Left ventricle myocardium superior (tissue), 1 donor: ENCODE measurements at regions not wholly inside any gene's neighbourhood (a gene's known extent, or its start where the extent isn't known, plus 50 kb on each side); places are given as distances from the start of the nearest gene placed in this dataset.
"Not testable (repeated sequence)": the region's sequence is repeated elsewhere in the genome, so short reads cannot be mapped to it uniquely, and the experiment has no call there.

Source experiments
- ATAC-seq: fragments of 200-7000 bp; cut with Tn5 transposase; one replicate; pipeline ENCODE4 v1.9.1; 2020; ENCODE audit warnings: mild to moderate bottlenecking, moderate library complexity
- DNase-seq: peaks from one replicate; pipeline ENCODE4 v3.0.0-alpha.2; 2020
- intact Hi-C: fragments of 100-400 bp; cut with micrococcal nuclease; formaldehyde crosslinking; loops from one replicate; pipeline ENCODE4 v1.11.0; 2022
- donor health status: DM: no; HTN: yes; CAD: no; lungs with severe emphysema.

DNA sequence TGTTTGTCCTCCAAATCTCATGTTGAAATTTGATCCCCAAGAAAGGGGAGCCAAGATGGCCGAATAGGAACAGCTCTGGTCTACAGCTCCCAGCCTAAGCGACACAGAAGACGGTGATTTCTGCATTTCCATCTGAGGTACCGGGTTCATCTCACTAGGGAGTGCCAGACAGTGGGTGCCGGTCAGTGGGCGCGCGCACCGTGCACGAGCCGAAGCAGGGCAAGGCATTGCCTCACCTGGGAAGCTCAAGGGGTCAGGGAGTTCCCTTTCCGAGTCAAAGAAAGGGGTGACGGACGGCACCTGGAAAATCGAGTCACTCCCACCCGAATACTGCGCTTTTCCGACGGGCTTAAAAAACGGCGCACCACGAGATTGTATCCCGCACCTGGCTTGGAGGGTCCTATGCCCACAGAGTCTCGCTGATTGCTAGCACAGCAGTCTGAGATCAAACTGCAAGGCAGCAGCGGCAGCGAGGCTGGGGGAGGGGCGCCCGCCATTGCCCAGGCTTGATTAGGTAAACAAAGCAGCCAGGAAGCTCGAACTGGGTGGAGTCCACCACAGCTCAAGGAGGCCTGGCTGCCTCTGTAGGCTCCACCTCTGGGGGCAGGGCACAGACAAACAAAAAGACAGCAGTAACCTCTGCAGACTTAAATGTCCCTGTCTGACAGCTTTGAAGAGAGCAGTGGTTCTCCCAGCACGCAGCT, 493.6 kb downstream of the KLF12 start:
- DNase-seq, ATAC-seq, intact Hi-C loops: not testable (repeated sequence)

DNA sequence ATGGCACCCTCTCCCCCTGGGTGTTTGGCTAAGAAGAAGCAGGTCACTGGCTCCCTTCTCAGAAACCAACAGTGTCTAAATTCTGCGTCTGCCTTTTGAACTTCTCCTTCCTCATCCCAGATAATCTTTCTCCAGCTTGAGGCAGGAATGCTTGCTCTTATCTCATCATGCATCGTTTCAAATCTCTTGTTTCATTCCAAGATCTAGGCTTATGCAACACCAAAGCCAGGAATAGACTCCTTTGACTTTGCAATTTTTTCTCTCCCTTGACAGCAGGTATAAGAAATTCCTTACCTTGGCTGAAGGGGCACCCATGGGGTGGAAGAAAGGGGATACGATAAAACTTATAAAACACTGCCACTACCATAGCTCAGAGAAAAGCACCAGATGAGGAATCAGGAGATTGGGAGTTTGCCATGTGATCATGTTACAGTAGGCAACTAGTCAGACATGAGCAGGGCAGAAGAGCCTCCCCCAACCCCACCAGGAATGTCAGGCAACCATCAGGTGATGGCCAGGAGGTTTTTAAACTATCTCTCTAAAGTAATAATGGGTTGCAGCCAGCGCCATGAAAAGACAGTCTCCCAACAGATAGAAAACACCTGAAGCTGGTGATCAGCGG, 498.9 kb downstream of the KLF12 start:
- intact Hi-C loops = no loop called here
- ATAC-seq (no peak), DNase-seq (no peak)

GRCh38 chr13:73633817-73634460, 500.3 kb downstream of the KLF12 start:
- intact Hi-C loops = no loop called here
- ATAC-seq (no peak), DNase-seq (no peak)

DNA sequence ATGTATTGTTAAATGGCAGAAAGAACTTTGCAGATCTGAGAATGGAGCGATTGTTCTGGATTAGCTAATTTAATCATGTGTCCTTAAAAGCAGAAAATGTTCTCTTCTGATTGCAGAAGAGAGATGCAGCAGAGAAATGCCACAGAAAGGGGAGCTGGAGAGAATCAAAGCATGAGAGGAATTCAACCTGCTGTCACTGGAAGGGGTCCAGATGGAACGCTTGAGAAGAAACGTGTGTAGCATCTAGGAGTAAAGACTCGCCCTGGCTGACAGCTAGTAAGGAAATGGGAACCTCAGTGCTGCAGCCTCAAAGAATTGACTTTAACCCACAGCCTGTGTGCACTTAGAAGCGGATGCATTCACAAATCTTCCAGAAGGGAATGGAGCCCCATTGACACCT, 502.8 kb downstream of the KLF12 start:
- no peak for DNase-seq
- intact Hi-C loops = no loop called here
- ATAC-seq = no peak

DNA sequence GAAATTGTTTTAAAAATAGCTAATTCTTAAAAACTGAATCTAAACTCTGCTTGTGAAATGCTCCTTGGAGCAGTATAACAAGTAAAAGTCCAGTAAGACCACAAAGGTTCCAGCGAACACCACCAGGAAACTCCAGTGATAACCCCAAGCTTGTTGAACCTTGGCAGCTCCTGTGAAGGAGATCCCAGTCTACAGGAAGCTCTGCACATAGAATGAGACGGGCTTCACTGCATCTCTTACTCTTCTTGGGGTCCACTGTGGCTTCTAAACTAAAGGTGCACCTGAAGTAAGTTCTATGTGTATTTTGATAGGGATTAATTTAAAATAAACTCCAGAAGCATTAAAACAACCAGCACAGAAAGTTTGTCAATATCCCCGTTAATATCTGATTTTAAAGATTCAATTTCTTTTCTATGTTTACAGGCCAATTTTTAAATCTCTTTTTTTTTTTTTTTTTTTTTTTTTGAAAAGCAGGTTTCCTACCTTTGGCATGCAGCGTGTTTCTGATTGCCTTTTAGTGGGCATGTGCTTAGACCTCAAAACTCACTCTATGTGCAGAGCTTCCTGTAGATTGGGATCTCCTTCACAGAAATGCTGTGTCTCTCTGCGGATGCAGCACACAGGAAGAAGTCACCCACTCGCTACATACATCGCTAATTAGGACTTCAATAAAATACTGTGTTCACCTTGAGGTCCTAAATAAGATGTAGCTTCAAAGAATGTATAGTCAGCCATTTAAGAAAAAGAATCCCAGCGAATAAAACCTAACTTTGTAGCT, 508.5 kb downstream of the KLF12 start:
- DNase-seq (no peak), ATAC-seq (no peak)
- intact Hi-C loops = no loop called here

- no peak for DNase-seq
- no peak for ATAC-seq
- intact Hi-C loops = no loop called here
Observed at GRCh38 chr13:73623281-73623680, 510.9 kb downstream of the KLF12 start.

- ATAC-seq = no peak
- intact Hi-C loops = no loop called here
- no peak for DNase-seq
Observed at GRCh38 chr13:73622381-73622780, 511.8 kb downstream of the KLF12 start.

- DNase-seq (no peak), ATAC-seq (no peak)
- intact Hi-C loops = no loop called here
Observed at GRCh38 chr13:73618275-73618865, 515.8 kb downstream of the KLF12 start.

GRCh38 chr13:73616861-73617260, 517.3 kb downstream of the KLF12 start:
- ATAC-seq (no peak), DNase-seq (no peak)
- intact Hi-C loops = no loop called here

- ATAC-seq (no peak), DNase-seq (no peak)
- intact Hi-C loops = no loop called here
Observed at GRCh38 chr13:73610799-73611592, 523.2 kb downstream of the KLF12 start.

- intact Hi-C loops = no loop called here
- ATAC-seq = no peak
Observed at GRCh38 chr13:73608711-73609485, 525.3 kb downstream of the KLF12 start.

GRCh38 chr13:73608157-73608516, 526.1 kb downstream of the KLF12 start:
- intact Hi-C loops = no loop called here
- no peak for DNase-seq
- no peak for ATAC-seq

More at GRCh38 chr13:73608711-73609485, 525.3 kb downstream of the KLF12 start:
- DNase-seq = no peak

DNA sequence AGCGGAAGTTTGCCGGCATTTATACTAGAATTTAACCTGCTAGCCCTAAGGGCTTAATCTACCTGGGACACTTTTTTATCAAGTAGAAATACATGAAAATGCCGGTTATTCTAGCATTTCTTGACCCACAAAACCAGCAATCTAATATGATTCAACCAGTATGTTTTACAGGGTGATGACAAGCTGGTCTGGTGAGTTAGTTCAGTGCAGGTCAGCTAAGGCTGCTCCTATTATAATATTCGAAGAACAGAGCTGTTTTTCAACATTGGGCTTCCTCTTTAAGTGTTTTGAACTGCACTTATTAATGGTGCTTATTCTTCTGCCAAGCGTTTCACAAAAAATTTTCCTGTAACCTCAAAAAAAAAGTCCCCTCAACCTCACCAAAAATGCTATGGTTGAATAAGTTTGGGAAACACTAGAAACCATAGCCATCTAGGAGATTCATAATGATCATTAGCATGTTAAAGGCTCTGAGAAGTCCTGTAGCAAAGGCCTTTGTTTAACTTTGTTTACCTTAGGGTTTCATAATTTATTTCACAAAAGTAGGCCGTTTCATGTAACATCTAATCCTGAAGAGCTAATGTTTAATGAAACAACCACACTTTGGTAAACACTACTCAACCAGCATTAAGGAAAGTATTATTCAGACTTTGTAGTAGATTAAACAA, 526.6 kb downstream of the KLF12 start:
- no peak for ATAC-seq
- intact Hi-C loops = no loop called here
- DNase-seq = no peak

DNA sequence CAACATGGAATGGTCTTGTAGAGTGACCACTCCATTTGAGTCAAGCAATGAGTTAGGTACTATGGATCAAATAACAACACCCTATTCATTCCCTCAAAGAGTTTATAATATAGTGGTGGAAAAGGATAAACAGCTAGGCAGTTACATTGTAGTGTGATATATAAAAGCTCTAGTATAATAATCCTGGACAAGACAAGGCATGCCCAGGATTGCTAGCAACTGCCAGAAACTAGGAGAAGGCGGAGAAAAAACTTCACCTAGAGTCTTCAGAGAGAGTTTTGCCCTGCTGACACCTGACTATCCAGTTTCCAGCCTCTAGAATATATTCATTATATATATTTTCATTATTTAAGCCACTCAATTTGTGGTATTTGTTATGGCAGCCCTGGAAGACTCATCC, 530.6 kb downstream of the KLF12 start:
- DNase-seq (no peak), ATAC-seq (no peak)
- intact Hi-C loops = no loop called here

DNA sequence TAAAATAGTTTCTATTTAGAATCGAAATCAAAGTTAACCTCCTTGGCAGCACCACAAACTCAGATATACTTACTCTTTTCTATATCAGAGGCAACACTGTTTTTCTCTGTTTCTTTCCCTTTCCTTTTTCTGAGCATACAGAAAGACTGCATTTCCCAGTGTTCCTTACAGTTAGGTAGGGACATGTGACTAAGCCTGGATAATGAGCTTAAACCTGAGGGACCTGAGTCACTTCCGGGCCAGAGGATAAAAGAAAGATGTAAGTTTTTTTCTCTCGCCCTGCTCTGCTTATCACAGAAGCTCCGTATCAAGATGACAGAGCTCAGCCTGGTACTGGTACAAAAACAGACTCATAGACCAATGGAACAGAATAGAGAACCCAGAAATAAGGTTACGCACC, 531.9 kb downstream of the KLF12 start:
- ATAC-seq = no peak
- intact Hi-C loops = no loop called here
- DNase-seq = no peak

GRCh38 chr13:73601708-73602107, 532.5 kb downstream of the KLF12 start:
- intact Hi-C loops = no loop called here
- ATAC-seq (no peak), DNase-seq (no peak)

- DNase-seq = no peak
- ATAC-seq = no peak
- intact Hi-C loops = no loop called here
Observed at GRCh38 chr13:73599232-73600128, 534.7 kb downstream of the KLF12 start.
